HCT116 (cell line): ENCODE measurements at regions not wholly inside any gene's neighbourhood (a gene's known extent, or its start where the extent isn't known, plus 50 kb on each side); places are given as distances from the start of the nearest gene placed in this dataset.

ENCODE experiments used
- CTCF ChIP-seq, 3 experiments: fragments of 200-600 bp in 1 of 3; sonication (generic) in 1 of 3; IDR thresholded peaks in 2 of 3; conservative IDR thresholded peaks in 1 of 3; 2 replicates each; pipeline ENCODE4 v1.5.1; 2012 to 2017; ENCODE audit warnings: low read depth in 2 of 3, low read length in 2 of 3, antibody characterized with exemption in 1 of 3, borderline replicate concordance in 1 of 3, control low read depth in 1 of 3, mild to moderate bottlenecking in 1 of 3, mixed read lengths in 1 of 3, mixed run types in 1 of 3, moderate library complexity in 1 of 3; ENCODE audit not compliant: insufficient read depth in 1 of 3
- ELF1 ChIP-seq: IDR thresholded peaks from 2 replicates; pipeline ENCODE4 v1.6.1; 2012; ENCODE audit warnings: low read depth, borderline replicate concordance
- MAX ChIP-seq: IDR thresholded peaks from 2 replicates; pipeline ENCODE4 v1.6.1; 2012

- TF ChIP-seq MAX, result no peak
- no peak for TF ChIP-seq ELF1
- TF ChIP-seq CTCF (IDR thresholded peaks at IDR 0.05 in 2 of 3, conservative IDR thresholded peaks at IDR 0.05 in 1 of 3; ENCODE audit: borderline replicate concordance in 1 of 3, insufficient read depth in 1 of 3, low read depth in 2 of 3, low read length in 2 of 3), result no peak
These were observed 475.3 kb upstream of the NRP1 start for GRCh38 chr10:33809732-33810131.
